ENCODE measurements at regions not wholly inside any gene's neighbourhood (a gene's known extent, or its start where the extent isn't known, plus 50 kb on each side); places are given as distances from the start of the nearest gene placed in this dataset.
"Not testable (repeated sequence)": the region's sequence is repeated elsewhere in the genome, so short reads cannot be mapped to it uniquely, and the experiment has no call there.

- no peak for DNase-seq (ENCODE audit: low read depth in 1 of 2, low spot score in 1 of 2)
These were observed 338.7 kb downstream of the FBXW7 start for GRCh38 chr4:152197211-152197610.

- DNase-seq (ENCODE audit: low read depth in 1 of 2, low spot score in 1 of 2) = no peak
These were observed 340.0 kb downstream of the FBXW7 start for GRCh38 chr4:152195888-152196287.

GRCh38 chr4:152193059-152193458 is 342.8 kb downstream of the FBXW7 start:
- DNase-seq (ENCODE audit: low read depth in 1 of 2, low spot score in 1 of 2) = no peak

- DNase-seq (ENCODE audit: low read depth in 1 of 2, low spot score in 1 of 2) = no peak
These were observed 345.0 kb downstream of the FBXW7 start for GRCh38 chr4:152190907-152191306.

- no peak for DNase-seq (ENCODE audit: low read depth in 1 of 2, low spot score in 1 of 2)
These were observed 346.3 kb downstream of the FBXW7 start for GRCh38 chr4:152189451-152190179.

- no peak for DNase-seq (ENCODE audit: low read depth in 1 of 2, low spot score in 1 of 2)
These were observed 347.1 kb downstream of the FBXW7 start for GRCh38 chr4:152188801-152189200.

- DNase-seq (ENCODE audit: low read depth in 1 of 2, low spot score in 1 of 2) = no peak
These were observed 348.2 kb downstream of the FBXW7 start for GRCh38 chr4:152187693-152188092.

- DNase-seq (ENCODE audit: low read depth in 1 of 2, low spot score in 1 of 2) = no peak
These were observed 349.9 kb downstream of the FBXW7 start for GRCh38 chr4:152185786-152186550.

GRCh38 chr4:152181150-152181549 is 354.7 kb downstream of the FBXW7 start:
- DNase-seq (ENCODE audit: low read depth in 1 of 2, low spot score in 1 of 2) = no peak

GRCh38 chr4:152180369-152180768 is 355.5 kb downstream of the FBXW7 start:
- DNase-seq (ENCODE audit: low read depth in 1 of 2, low spot score in 1 of 2) = no peak

GRCh38 chr4:152177538-152177937 is 358.4 kb downstream of the FBXW7 start:
- DNase-seq (ENCODE audit: low read depth in 1 of 2, low spot score in 1 of 2) = not testable (repeated sequence)

GRCh38 chr4:152176627-152177214 is 359.2 kb downstream of the FBXW7 start:
- no peak for DNase-seq (ENCODE audit: low read depth in 1 of 2, low spot score in 1 of 2)

- no peak for DNase-seq (ENCODE audit: low read depth in 1 of 2, low spot score in 1 of 2)
These were observed 360.3 kb downstream of the FBXW7 start for GRCh38 chr4:152175586-152175985.

- no peak for DNase-seq (ENCODE audit: low read depth in 1 of 2, low spot score in 1 of 2)
These were observed 363.7 kb downstream of the FBXW7 start for GRCh38 chr4:152172146-152172545.

GRCh38 chr4:152171556-152171955 is 364.3 kb downstream of the FBXW7 start:
- DNase-seq (ENCODE audit: low read depth in 1 of 2, low spot score in 1 of 2) = no peak

- no peak for DNase-seq (ENCODE audit: low read depth in 1 of 2, low spot score in 1 of 2)
These were observed 366.2 kb downstream of the FBXW7 start for GRCh38 chr4:152169683-152170082.

- DNase-seq (ENCODE audit: low read depth in 1 of 2, low spot score in 1 of 2) = no peak
These were observed 366.8 kb downstream of the FBXW7 start for GRCh38 chr4:152168987-152169616.

- DNase-seq (ENCODE audit: low read depth in 1 of 2, low spot score in 1 of 2) = no peak
These were observed 369.3 kb downstream of the FBXW7 start for GRCh38 chr4:152166567-152166966.

- no peak for DNase-seq (ENCODE audit: low read depth in 1 of 2, low spot score in 1 of 2)
These were observed 370.0 kb downstream of the FBXW7 start for GRCh38 chr4:152165846-152166245.

GRCh38 chr4:152165146-152165545 is 370.7 kb downstream of the FBXW7 start:
- no peak for DNase-seq (ENCODE audit: low read depth in 1 of 2, low spot score in 1 of 2)

GRCh38 chr4:152164561-152164960 is 371.3 kb downstream of the FBXW7 start:
- DNase-seq (ENCODE audit: low read depth in 1 of 2, low spot score in 1 of 2) = no peak

- DNase-seq (ENCODE audit: low read depth in 1 of 2, low spot score in 1 of 2) = no peak
These were observed 373.6 kb downstream of the FBXW7 start for GRCh38 chr4:152162331-152162697.
